Gastroesophageal sphincter (tissue), 3 donors: ENCODE measurements at regions not wholly inside any gene's neighbourhood (a gene's known extent, or its start where the extent isn't known, plus 50 kb on each side); places are given as distances from the start of the nearest gene placed in this dataset.

ENCODE experiments used
- EP300 ChIP-seq: sonication (generic); formaldehyde crosslinking; IDR thresholded peaks from one replicate; pipeline ENCODE4 v1.6.1; 2017; ENCODE audit warnings: antibody characterized with exemption, mild to moderate bottlenecking
- POLR2A ChIP-seq, 2 donors: fragments of 450-650 bp; IDR thresholded peaks; one replicate each; pipeline ENCODE4 v1.6.1; 2017; ENCODE audit warnings: antibody characterized with exemption in 2 of 2, mild to moderate bottlenecking in 2 of 2, moderate library complexity in 1 of 2
- POLR2AphosphoS5 ChIP-seq: sonication (generic); formaldehyde crosslinking; IDR thresholded peaks from one replicate; pipeline ENCODE4 v1.6.1; 2017; ENCODE audit warnings: antibody characterized with exemption
- TF ChIP-seq, protein P1 (sequence below), 4 experiments: fragments of 200-600 bp in 2 of 4; fragments of 450-650 bp in 2 of 4; sonication (generic) in 1 of 4; IDR thresholded peaks; one replicate each; pipeline ENCODE4 v1.5.1; 2017 to 2019; ENCODE audit warnings: antibody characterized with exemption in 4 of 4, mild to moderate bottlenecking in 2 of 4, moderate library complexity in 2 of 4

- TF ChIP-seq, protein P1, sequence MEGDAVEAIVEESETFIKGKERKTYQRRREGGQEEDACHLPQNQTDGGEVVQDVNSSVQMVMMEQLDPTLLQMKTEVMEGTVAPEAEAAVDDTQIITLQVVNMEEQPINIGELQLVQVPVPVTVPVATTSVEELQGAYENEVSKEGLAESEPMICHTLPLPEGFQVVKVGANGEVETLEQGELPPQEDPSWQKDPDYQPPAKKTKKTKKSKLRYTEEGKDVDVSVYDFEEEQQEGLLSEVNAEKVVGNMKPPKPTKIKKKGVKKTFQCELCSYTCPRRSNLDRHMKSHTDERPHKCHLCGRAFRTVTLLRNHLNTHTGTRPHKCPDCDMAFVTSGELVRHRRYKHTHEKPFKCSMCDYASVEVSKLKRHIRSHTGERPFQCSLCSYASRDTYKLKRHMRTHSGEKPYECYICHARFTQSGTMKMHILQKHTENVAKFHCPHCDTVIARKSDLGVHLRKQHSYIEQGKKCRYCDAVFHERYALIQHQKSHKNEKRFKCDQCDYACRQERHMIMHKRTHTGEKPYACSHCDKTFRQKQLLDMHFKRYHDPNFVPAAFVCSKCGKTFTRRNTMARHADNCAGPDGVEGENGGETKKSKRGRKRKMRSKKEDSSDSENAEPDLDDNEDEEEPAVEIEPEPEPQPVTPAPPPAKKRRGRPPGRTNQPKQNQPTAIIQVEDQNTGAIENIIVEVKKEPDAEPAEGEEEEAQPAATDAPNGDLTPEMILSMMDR (IDR thresholded peaks at IDR 0.05), result no peak
- TF ChIP-seq POLR2AphosphoS5 (no peak), EP300 (no peak), POLR2A (IDR thresholded peaks at IDR 0.05) (no peak)
These were observed 406.3 kb upstream of the TRIB2 start for GRCh38 chr2:12310399-12310798.
